GM03348 (cell line): ENCODE measurements at regions not wholly inside any gene's neighbourhood (a gene's known extent, or its start where the extent isn't known, plus 50 kb on each side); places are given as distances from the start of the nearest gene placed in this dataset.
"Not testable (repeated sequence)": the region's sequence is repeated elsewhere in the genome, so short reads cannot be mapped to it uniquely, and the experiment has no call there.

Experiments used
- DNase-seq: peaks from one replicate; pipeline ENCODE4 v3.0.0; 2012; ENCODE audit warnings: low spot score

DNA sequence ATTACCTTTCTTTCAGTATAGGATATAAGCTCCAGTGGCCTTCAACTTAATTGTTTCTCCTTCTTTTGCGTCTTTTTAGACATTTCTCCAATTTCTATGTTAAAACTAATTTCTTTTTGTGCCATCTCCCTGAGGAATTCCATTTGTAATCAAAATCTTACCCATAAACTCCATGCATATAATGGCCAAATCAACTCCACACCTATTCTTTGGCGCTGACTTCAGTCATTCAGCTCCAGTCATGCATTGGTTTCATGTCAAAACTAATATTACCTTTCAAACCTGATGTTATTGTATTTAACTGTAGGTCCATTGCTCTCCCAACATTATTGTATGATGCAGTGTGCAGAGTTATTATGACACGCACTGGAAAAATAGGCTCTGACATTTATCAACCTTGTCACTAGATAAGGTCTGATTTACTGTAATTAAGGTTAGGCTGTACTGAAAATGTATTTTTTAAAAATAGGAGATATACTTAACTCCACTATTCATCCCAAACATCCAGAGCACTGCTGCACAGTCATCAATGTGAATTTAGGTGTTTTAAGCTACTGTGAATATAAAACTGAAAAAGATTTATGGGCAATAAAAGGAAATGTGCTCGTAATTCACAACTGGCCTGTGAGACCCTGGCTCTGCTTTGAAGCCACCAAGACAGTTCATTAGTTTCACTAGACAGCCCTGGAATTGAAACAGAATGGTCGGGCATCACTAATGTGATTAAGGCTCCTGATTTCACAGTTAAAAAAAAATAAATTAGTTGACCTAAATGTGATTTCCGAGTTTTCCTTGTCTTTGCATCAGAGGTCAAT is 180.6 kb upstream of the GRIA4 start:
- no peak for DNase-seq

DNA sequence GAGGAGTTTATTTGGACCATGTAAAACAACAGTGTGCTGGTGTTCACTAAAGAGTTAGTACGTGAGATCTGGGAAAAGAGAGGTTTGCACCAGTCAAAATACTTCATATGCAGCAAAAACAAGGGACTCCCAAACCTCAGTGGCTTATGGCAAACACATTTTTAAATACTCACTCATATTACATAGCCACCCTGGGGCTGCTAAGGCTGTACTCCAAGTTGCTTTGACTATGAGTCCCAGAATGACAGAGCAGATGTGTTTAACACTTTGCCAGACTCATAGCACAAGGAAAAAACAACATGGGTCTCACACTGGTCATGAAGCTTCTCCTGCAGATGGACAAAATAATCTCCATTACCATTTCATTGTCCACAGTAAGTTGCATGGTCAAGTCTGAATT is 202.8 kb upstream of the GRIA4 start:
- no peak for DNase-seq

DNA sequence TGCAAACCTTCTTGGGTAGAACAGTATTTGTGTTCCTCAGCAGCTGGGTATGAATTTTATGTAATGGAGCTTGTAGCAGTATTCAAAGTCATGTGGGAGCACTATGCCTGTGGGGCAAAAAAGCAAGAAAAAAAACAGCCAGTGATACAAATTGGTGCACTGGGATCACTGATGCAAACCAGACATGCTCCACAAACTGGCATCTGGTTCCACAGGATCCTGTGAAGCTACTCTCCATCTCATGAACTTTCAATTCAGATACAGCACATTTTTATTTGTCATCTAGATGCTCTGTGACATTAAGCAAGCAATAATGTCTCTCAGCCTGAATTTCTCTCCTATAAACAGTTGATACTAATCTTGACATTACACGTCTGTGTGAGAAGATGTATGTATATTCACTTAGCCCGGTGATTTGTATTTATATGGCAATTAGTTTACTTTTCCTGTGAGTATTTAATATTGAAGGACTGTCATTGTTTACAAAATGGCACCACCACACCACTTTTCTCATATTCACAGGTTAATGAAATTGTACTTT is 208.5 kb upstream of the GRIA4 start:
- DNase-seq: no peak

- no peak for DNase-seq
These were observed 210.4 kb upstream of the GRIA4 start for GRCh38 chr11:105399511-105399910.

DNA sequence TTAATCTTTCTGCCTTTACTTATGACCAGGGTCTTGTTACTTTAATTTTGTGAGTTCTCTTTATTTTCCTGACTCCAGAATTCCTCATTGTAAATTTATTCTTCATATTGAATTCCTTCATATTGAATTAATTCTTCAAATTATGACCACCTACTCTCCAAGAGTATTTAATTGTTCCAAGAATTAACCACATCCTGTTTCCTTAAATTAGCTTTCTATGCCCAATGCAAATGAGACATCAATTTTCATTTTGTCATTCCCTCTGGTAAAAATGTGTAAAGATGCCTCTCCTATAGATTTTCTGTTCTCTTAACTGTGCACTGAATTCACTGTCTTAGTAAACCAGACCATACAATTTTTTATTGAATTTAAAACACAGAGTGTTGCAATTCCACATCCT is 211.2 kb upstream of the GRIA4 start:
- DNase-seq: no peak

DNA sequence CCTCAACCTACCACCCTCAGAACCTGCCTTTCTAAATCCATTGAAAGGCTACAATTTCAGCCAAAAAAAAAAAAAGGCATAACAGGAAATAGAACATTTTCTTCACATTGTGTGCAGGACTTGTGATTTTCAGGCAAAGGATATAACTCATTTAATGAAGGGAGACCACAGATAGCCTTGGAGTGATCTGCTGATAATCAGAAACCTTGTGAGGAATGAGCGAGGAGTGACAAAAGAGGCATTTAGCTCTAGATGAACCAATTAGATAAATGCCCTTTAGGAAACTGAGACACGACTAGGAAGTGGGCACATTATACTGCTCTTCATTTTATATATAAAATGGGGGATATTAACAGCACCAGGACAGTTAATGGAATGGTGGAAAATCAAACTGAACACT is 216.5 kb upstream of the GRIA4 start:
- no peak for DNase-seq

GRCh38 chr11:105392556-105392955 is 217.3 kb upstream of the GRIA4 start:
- DNase-seq: no peak

- DNase-seq: no peak
These were observed 219.9 kb upstream of the GRIA4 start for GRCh38 chr11:105389952-105390351.

- DNase-seq: no peak
These were observed 221.9 kb upstream of the GRIA4 start for GRCh38 chr11:105388006-105388405.

DNA sequence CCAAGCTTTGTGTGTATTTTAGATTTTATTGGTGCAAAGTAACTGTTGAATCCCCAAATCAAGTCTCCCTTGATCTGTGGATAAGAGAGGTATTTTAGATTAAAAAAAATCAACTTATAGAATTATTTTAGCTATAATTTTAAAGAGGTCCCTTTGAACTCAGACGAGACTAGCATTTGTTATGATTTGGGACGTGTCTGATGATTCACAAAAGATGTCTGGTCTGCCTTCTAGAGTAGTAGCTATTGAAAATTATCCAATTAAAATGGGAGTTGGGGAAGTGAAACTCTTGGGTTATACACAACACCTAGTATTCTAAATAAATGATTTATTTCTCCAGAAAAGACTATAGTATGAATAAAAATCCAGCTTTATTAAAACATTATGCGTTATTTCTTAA is 227.9 kb upstream of the GRIA4 start:
- no peak for DNase-seq

DNA sequence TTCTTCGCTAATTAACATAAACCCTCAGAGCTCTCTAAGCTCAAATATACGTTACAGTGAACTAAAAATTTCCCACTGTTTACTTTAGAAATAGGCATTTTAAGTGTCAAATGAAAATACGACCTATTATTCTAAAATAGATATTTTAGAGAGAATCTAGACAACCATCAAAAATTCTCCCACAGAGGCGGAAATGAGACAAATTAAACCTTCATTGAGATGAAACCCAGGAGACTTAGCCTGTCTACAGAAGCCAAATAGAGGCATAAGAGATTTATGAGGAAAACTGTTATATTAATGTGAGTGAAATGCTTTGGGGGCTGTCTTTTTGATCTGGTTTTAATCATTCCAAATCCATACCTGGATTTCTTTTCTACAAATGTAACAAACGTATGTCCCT is 232.0 kb upstream of the GRIA4 start:
- DNase-seq: no peak

DNA sequence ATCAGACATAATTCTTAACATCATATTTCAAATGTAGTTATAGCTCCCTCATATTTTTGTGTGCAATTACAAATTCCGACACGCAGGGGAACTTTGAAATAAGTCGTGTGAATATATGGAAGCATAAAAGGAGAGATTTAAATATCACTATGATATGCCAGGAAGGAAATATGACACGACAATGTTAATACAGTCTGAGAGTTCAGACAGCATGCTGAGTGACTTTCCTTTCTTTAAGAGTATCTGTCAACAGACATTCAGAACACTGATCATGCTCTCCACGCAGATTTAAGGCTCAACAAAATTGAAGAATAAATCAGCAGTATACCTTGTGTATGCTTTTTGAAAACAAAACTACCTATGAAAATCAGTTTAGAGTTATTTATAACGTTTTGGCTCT is 232.6 kb upstream of the CARD18 start:
- DNase-seq: no peak

DNA sequence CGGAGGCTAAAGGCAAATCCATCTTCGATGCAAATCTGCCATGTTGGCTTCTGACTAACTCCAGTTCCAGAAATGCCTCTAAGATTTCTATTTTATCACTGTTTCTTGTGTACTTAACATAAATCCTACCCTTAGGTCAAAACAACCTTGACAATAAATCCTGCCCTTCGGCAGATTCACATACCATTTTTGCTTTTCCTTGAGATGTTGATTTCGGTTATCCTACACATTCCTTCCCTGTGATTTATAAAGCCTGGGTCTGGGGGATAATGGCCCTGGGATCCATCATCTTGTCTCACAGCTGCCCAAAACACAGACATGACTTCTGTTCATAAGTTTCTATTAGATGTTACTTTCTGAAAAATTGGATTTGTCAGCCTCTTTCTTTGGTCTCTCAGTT is 231.7 kb upstream of the CARD18 start:
- DNase-seq: no peak

- no peak for DNase-seq
These were observed 229.1 kb upstream of the CARD18 start for GRCh38 chr11:105368711-105369110.

DNA sequence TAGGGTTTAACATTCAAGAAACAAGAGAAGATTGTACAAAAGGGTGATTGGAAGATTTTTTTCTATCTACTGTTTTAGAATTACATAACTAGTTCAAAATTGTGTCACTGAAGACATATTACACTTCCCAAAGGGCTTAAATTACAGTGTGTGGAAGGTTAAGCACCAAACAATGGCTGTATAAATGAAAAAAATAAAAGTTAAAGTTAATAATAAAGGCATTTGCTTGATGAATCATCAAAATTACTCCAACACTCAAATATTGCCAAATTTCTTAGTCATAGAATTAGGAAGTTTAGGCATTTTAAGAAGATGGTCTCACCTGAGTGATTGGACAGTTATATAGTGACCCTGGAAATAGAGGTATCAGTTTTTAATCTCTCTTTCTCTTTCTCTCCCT is 227.6 kb upstream of the CARD18 start:
- DNase-seq: no peak

- DNase-seq: no peak
These were observed 222.1 kb upstream of the CARD18 start for GRCh38 chr11:105361651-105362050.

GRCh38 chr11:105357764-105358163 is 218.2 kb upstream of the CARD18 start:
- DNase-seq: no peak

GRCh38 chr11:105357146-105357545 is 217.6 kb upstream of the CARD18 start:
- no peak for DNase-seq

GRCh38 chr11:105349867-105350266 is 210.3 kb upstream of the CARD18 start:
- not testable (repeated sequence) for DNase-seq

GRCh38 chr11:105344938-105345337 is 205.4 kb upstream of the CARD18 start:
- DNase-seq: no peak

GRCh38 chr11:105334025-105334714 is 194.6 kb upstream of the CARD18 start:
- no peak for DNase-seq

GRCh38 chr11:105333153-105333552 is 193.6 kb upstream of the CARD18 start:
- no peak for DNase-seq

DNA sequence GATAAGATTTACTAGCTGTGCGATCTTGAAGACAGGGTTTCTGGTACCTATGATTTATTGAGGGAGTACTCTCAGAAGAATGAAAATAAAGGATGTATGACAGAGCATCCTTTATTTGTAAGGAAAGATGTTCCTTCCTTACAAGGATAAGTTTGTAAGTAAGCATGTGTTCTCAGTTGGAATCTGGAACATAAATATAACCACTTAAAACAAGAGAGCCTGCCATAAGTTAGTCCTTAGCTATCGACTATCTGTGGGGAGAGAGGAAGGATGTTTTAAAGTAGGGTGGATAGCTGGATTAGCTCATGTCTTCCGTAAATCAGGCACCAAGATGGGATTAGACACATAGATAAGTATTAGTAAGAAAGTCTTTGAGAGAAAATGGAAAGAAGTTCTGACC is 192.6 kb upstream of the CARD18 start:
- DNase-seq: no peak
